K562 (cell line): ENCODE measurements at regions not wholly inside any gene's neighbourhood (a gene's known extent, or its start where the extent isn't known, plus 50 kb on each side); places are given as distances from the start of the nearest gene placed in this dataset.

Experiments
- CAMTA2 ChIP-seq: fragments of 250-450 bp; sonication (Bioruptor Pico); conservative IDR thresholded peaks from 2 replicates; pipeline ENCODE4 v1.5.1; 2022
- CTCF ChIP-seq, 3 experiments: IDR thresholded peaks in 2 of 3; conservative IDR thresholded peaks in 1 of 3; 2 replicates each; pipeline ENCODE4 v1.5.1; 2011 to 2012; ENCODE audit warnings: low read length in 3 of 3, mild to moderate bottlenecking in 3 of 3, control low read depth in 2 of 3, improper control_type of control experiment in 1 of 3, inconsistent platforms in 1 of 3, low read depth in 1 of 3, mixed read lengths in 1 of 3, moderate library complexity in 1 of 3; ENCODE audit not compliant: insufficient read depth in 2 of 3
- RAD21 ChIP-seq, 2 experiments: fragments of 250-450 bp in 1 of 2; fragments of 450-650 bp in 1 of 2; sonication (Bioruptor Pico) in 1 of 2; formaldehyde crosslinking in 1 of 2; IDR thresholded peaks in 1 of 2; conservative IDR thresholded peaks in 1 of 2; 2 replicates each; pipeline versions ENCODE4 v1.4.0 to v1.8.0; 2020 to 2022; ENCODE audit warnings: mild to moderate bottlenecking in 2 of 2, moderate library complexity in 1 of 2

DNA sequence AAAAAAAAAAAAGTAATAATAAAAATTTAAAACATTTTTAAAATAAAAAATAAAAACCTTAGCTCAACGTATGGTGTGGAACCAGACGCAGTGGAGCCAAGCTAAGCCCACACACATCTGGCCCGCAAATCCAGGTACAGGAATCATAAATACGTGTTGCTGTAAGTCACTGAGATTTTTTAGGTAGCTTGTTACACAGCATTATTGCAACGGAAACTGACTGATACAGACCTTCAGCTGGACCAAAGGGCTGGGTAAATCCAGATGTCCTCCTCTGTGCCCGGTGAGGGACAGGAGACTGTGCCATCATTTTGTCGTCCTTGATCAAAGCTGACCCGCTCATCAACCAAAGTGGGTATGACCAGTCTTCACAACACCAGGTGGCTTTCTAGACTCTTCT is 104.9 kb downstream of the TMEM130 start:
- TF ChIP-seq CTCF (IDR thresholded peaks at IDR 0.05 in 2 of 3, conservative IDR thresholded peaks at IDR 0.05 in 1 of 3; ENCODE audit: insufficient read depth in 2 of 3, low read depth in 1 of 3, low read length in 3 of 3) (no peak), RAD21 (CRISPR knock-in tag; conservative IDR thresholded peaks at IDR 0.05 in 1 of 2, IDR thresholded peaks at IDR 0.05 in 1 of 2) (no peak), CAMTA2 (CRISPR knock-in tag) (no peak)
